Esophagus squamous epithelium (tissue), 4 donors: ENCODE measurements at regions not wholly inside any gene's neighbourhood (a gene's known extent, or its start where the extent isn't known, plus 50 kb on each side); places are given as distances from the start of the nearest gene placed in this dataset.

Source experiments
- CTCF ChIP-seq, 6 experiments: fragments of 450-650 bp in 4 of 6; fragments of 200-600 bp in 2 of 6; sonication (generic) in 2 of 6; IDR thresholded peaks; one replicate each; pipeline ENCODE4 v1.5.1; 2016 to 2019; ENCODE audit warnings: antibody characterized with exemption in 6 of 6, mild to moderate bottlenecking in 4 of 6, moderate library complexity in 4 of 6
- POLR2A ChIP-seq, 4 donors: fragments of 450-650 bp; IDR thresholded peaks; one replicate each; pipeline ENCODE4 v1.6.1; 2017; ENCODE audit warnings: antibody characterized with exemption in 4 of 4, mild to moderate bottlenecking in 4 of 4, moderate library complexity in 3 of 4

- TF ChIP-seq CTCF (IDR thresholded peaks at IDR 0.05): no peak
- TF ChIP-seq POLR2A (IDR thresholded peaks at IDR 0.05): no peak
Observed at GRCh38 chr15:23897531-23897930, 210.4 kb upstream of the NDN start.
